ENCODE measurements at regions not wholly inside any gene's neighbourhood (a gene's known extent, or its start where the extent isn't known, plus 50 kb on each side); places are given as distances from the start of the nearest gene placed in this dataset.

DNA sequence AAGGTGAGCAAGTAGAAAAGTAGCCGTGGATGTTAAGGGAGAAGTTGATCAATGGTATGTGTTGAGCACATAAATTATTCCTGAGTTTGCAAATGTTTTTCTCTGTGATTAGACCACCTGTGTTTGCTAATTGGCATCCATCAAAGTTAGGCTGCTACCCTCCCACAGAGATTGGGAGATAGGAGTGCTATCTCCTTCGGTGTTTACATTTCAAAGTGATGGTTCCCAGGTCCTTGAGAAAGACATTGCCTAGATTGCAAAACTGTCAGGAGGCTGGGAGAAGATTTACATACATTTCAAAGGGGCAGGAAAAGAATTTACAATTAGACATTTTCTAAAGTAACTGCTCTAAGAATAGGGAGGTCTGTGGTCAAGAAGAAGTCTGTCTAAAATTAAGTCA, 54.3 kb upstream of the CNTNAP4 start (continued):
- TF ChIP-seq ZNF275 (CRISPR knock-in tag; IDR thresholded peaks at IDR 0.05; ENCODE audit: borderline replicate concordance) (no peak), NAIF1 (CRISPR knock-in tag; IDR thresholded peaks at IDR 0.05; ENCODE audit: borderline replicate concordance) (no peak), ZMAT3 (CRISPR knock-in tag; conservative IDR thresholded peaks at IDR 0.05) (no peak)
- TF ChIP-seq, protein P1, sequence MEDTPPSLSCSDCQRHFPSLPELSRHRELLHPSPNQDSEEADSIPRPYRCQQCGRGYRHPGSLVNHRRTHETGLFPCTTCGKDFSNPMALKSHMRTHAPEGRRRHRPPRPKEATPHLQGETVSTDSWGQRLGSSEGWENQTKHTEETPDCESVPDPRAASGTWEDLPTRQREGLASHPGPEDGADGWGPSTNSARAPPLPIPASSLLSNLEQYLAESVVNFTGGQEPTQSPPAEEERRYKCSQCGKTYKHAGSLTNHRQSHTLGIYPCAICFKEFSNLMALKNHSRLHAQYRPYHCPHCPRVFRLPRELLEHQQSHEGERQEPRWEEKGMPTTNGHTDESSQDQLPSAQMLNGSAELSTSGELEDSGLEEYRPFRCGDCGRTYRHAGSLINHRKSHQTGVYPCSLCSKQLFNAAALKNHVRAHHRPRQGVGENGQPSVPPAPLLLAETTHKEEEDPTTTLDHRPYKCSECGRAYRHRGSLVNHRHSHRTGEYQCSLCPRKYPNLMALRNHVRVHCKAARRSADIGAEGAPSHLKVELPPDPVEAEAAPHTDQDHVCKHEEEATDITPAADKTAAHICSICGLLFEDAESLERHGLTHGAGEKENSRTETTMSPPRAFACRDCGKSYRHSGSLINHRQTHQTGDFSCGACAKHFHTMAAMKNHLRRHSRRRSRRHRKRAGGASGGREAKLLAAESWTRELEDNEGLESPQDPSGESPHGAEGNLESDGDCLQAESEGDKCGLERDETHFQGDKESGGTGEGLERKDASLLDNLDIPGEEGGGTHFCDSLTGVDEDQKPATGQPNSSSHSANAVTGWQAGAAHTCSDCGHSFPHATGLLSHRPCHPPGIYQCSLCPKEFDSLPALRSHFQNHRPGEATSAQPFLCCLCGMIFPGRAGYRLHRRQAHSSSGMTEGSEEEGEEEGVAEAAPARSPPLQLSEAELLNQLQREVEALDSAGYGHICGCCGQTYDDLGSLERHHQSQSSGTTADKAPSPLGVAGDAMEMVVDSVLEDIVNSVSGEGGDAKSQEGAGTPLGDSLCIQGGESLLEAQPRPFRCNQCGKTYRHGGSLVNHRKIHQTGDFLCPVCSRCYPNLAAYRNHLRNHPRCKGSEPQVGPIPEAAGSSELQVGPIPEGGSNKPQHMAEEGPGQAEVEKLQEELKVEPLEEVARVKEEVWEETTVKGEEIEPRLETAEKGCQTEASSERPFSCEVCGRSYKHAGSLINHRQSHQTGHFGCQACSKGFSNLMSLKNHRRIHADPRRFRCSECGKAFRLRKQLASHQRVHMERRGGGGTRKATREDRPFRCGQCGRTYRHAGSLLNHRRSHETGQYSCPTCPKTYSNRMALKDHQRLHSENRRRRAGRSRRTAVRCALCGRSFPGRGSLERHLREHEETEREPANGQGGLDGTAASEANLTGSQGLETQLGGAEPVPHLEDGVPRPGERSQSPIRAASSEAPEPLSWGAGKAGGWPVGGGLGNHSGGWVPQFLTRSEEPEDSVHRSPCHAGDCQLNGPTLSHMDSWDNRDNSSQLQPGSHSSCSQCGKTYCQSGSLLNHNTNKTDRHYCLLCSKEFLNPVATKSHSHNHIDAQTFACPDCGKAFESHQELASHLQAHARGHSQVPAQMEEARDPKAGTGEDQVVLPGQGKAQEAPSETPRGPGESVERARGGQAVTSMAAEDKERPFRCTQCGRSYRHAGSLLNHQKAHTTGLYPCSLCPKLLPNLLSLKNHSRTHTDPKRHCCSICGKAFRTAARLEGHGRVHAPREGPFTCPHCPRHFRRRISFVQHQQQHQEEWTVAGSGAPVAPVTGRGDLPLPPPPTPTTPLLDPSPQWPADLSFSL (CRISPR knock-in tag; IDR thresholded peaks at IDR 0.05), result no peak

- Histone ChIP-seq H2AFZ (ENCODE audit: low read length) (no peak overlapping the region), H3K4me3 (replicated peaks in 1 of 3; ENCODE audit: insufficient read depth in 1 of 3, low read depth in 2 of 3, low read length in 3 of 3) (no peak overlapping the region), H4K20me1 (ENCODE audit: insufficient read depth, low read length) (no peaks in the 10 kb centered on the region), H3K4me1 (ENCODE audit: insufficient read depth, low read length) (peaks cover 9% of the 10 kb centered on the region; the same call in 1 of the 2 replicates), H3K27ac (ENCODE audit: extremely low read length, insufficient read depth, low read length) (no peak overlapping the region), H3K79me2 (ENCODE audit: insufficient read depth, low read length) (no peaks in the 10 kb centered on the region), H3K9ac (ENCODE audit: insufficient read depth, low read depth, low read length) (no peak overlapping the region), H3K4me2 (ENCODE audit: low read depth, low read length) (no peak overlapping the region), H3K9me3 (ENCODE audit: low read length) (0 out of 2 replicates have a peak, but pooled peaks cover 6% of the 10 kb centered on the region), H3K27me3 (ENCODE audit: control insufficient read depth in 1 of 2, insufficient read depth in 2 of 2, low read length in 2 of 2) (no peaks in the 10 kb centered on the region), H3K36me3 (replicated peaks in 1 of 2; ENCODE audit: control insufficient read depth in 1 of 2, insufficient read depth in 2 of 2, low read length in 2 of 2) (no peaks in the 10 kb centered on the region)
- CTCF ChIA-PET (ENCODE audit: low intra/inter-chr PET ratio, low total read pairs), result no interaction called here
- in situ Hi-C loops (cut with HindIII; ENCODE audit: extremely low pct_ligation_motif_present, low pct_unique_long_range_greater_than_20kb) (no loop called here), intact Hi-C loops (cut with micrococcal nuclease; ENCODE audit: unreplicated experiment) (no loop called here)
- DNase-seq (ENCODE audit: low spot score) (no peak), ATAC-seq (no peak), FAIRE-seq (no peak)
- POLR2A ChIA-PET, result no interaction called here
- BruUV-seq (replicated peaks), result no TSS peak
- 63% methylated on average over 14 of the region's 14 CpGs for WGBS (ENCODE audit: low lambda C conversion rate)
- TF ChIP-seq SIN3A (IDR thresholded peaks at IDR 0.05; ENCODE audit: borderline replicate concordance, low read depth, low read length) (no peak), ZNF512B (CRISPR knock-in tag; IDR thresholded peaks at IDR 0.05; ENCODE audit: borderline replicate concordance) (no peak), ZNF451 (CRISPR knock-in tag; IDR thresholded peaks at IDR 0.05) (no peak), KMT2B (CRISPR knock-in tag; IDR thresholded peaks at IDR 0.05) (no peak), CREM (IDR thresholded peaks at IDR 0.05) (no peak), CREM (CRISPR knock-in tag; IDR thresholded peaks at IDR 0.05) (no peak), SALL1 (CRISPR knock-in tag; IDR thresholded peaks at IDR 0.05) (no peak), SRF (IDR thresholded peaks at IDR 0.05; ENCODE audit: low read depth, low read length) (no peak), ZBTB26 (CRISPR knock-in tag; IDR thresholded peaks at IDR 0.05; ENCODE audit: borderline replicate concordance) (no peak)
Observed at GRCh38 chr16:76226011-76226410, 51.2 kb upstream of the CNTNAP4 start.

Measured in HepG2 (cell line).